Stimulated activated naive CD8-positive, alpha-beta T cell treated with anti-CD3 and anti-CD28 coated beads, Interleukin-15, amount 100 ng/mL, for 72 hours (primary cell): ENCODE measurements at regions not wholly inside any gene's neighbourhood (a gene's known extent, or its start where the extent isn't known, plus 50 kb on each side); places are given as distances from the start of the nearest gene placed in this dataset.

ENCODE experiments used
- ATAC-seq: fragments of 150-1000 bp; cut with Tn5 transposase; 2 replicates; pipeline ENCODE4 v1.10.0; 2021; ENCODE audit warnings: mild to moderate bottlenecking, moderate library complexity
- DNase-seq, 2 donors: peaks; one replicate each; pipeline ENCODE4 v3.0.0; 2021 to 2022
- H3K27ac Mint-ChIP-seq, 2 donors: one replicate each; pipeline ENCODE4 v1.8.0; 2022; ENCODE audit warnings: mild to moderate bottlenecking in 2 of 2, mixed read lengths in 2 of 2, moderate library complexity in 2 of 2
- H3K27me3 Mint-ChIP-seq: one replicate; pipeline ENCODE4 v1.8.0; 2022; ENCODE audit warnings: mixed read lengths
- H3K4me1 Mint-ChIP-seq: one replicate; pipeline ENCODE4 v1.8.0; 2022; ENCODE audit warnings: mild to moderate bottlenecking, mixed read lengths
- H3K4me3 Mint-ChIP-seq, 2 donors: one replicate each; pipeline ENCODE4 v1.8.0; 2022; ENCODE audit warnings: mild to moderate bottlenecking in 2 of 2, mixed read lengths in 2 of 2, moderate library complexity in 1 of 2
- H3K9me3 Mint-ChIP-seq, 2 donors: one replicate each; pipeline ENCODE4 v1.8.0; 2022; ENCODE audit warnings: mixed read lengths in 2 of 2

- no peaks in the 10 kb centered on the region for H3K9me3 Mint-ChIP-seq
- H3K27me3 Mint-ChIP-seq, result peaks cover 9% of the 10 kb centered on the region
- no peak overlapping the region for H3K27ac Mint-ChIP-seq
- H3K4me1 Mint-ChIP-seq, result no peaks in the 10 kb centered on the region
- DNase-seq, result no peak
- no peak overlapping the region for H3K4me3 Mint-ChIP-seq
- no peak for ATAC-seq
These were observed 134.8 kb upstream of the KLF4 start for GRCh38 chr9:107624234-107624948.

DNA sequence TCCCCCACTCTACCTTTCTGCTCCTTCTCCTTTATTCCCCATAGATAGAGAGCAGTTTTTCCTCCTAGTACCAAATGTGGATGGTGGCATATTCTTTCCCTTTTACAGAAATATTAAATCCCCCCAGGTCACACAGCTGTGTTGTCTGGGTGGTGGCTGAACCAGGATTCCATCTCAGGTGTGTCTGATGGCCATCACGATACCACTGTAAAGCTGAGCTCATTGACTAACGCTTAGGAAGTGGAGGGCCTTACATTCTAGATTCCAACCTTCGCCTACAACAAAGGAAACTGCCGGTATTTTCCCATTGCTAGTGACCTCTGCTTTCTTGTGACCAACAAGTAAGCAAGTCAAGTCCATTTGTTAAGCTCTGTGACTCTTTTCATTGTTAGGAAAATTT lies 131.9 kb upstream of the KLF4 start:
- no peak overlapping the region for H3K4me3 Mint-ChIP-seq
- H3K27me3 Mint-ChIP-seq, result no peaks in the 10 kb centered on the region

GRCh38 chr9:107620801-107621200 lies 131.2 kb upstream of the KLF4 start:
- no peak for DNase-seq
- H3K27me3 Mint-ChIP-seq, result no peaks in the 10 kb centered on the region
- H3K4me1 Mint-ChIP-seq, result no peaks in the 10 kb centered on the region
- no peak for ATAC-seq
- no peak overlapping the region for H3K27ac Mint-ChIP-seq
- H3K9me3 Mint-ChIP-seq, result no peaks in the 10 kb centered on the region
- no peak overlapping the region for H3K4me3 Mint-ChIP-seq

More for the DNA sequence above, 131.9 kb upstream of the KLF4 start:
- no peaks in the 10 kb centered on the region for H3K4me1 Mint-ChIP-seq
- DNase-seq (no peak), ATAC-seq (no peak)
- no peaks in the 10 kb centered on the region for H3K9me3 Mint-ChIP-seq
- H3K27ac Mint-ChIP-seq, result no peak overlapping the region

- ATAC-seq (no peak), DNase-seq (no peak)
- Mint-ChIP-seq H3K9me3 (no peaks in the 10 kb centered on the region), H3K4me1 (no peaks in the 10 kb centered on the region), H3K27ac (no peak overlapping the region), H3K4me3 (no peak overlapping the region), H3K27me3 (no peaks in the 10 kb centered on the region)
These were observed 130.7 kb upstream of the KLF4 start for GRCh38 chr9:107620236-107620635.

GRCh38 chr9:107615321-107615720 lies 125.8 kb upstream of the KLF4 start:
- DNase-seq (no peak), ATAC-seq (no peak)
- H3K4me3 Mint-ChIP-seq, result no peak overlapping the region
- no peaks in the 10 kb centered on the region for H3K27me3 Mint-ChIP-seq
- H3K27ac Mint-ChIP-seq, result no peak overlapping the region
- no peaks in the 10 kb centered on the region for H3K9me3 Mint-ChIP-seq
- no peaks in the 10 kb centered on the region for H3K4me1 Mint-ChIP-seq

GRCh38 chr9:107614765-107615164 lies 125.2 kb upstream of the KLF4 start:
- no peaks in the 10 kb centered on the region for H3K4me1 Mint-ChIP-seq
- H3K27ac Mint-ChIP-seq, result no peak overlapping the region
- H3K9me3 Mint-ChIP-seq, result no peaks in the 10 kb centered on the region
- no peaks in the 10 kb centered on the region for H3K27me3 Mint-ChIP-seq
- DNase-seq, result no peak
- ATAC-seq, result no peak
- H3K4me3 Mint-ChIP-seq, result no peak overlapping the region

- DNase-seq (no peak), ATAC-seq (no peak)
- Mint-ChIP-seq H3K4me3 (no peak overlapping the region), H3K27ac (no peak overlapping the region), H3K4me1 (no peaks in the 10 kb centered on the region), H3K9me3 (no peaks in the 10 kb centered on the region), H3K27me3 (no peaks in the 10 kb centered on the region)
These were observed 123.8 kb upstream of the KLF4 start for GRCh38 chr9:107613321-107613720.

GRCh38 chr9:107612136-107612535 lies 122.6 kb upstream of the KLF4 start:
- no peaks in the 10 kb centered on the region for H3K4me1 Mint-ChIP-seq
- H3K27me3 Mint-ChIP-seq, result no peaks in the 10 kb centered on the region
- no peak overlapping the region for H3K4me3 Mint-ChIP-seq
- H3K27ac Mint-ChIP-seq, result no peak overlapping the region
- DNase-seq (no peak), ATAC-seq (no peak)
- no peaks in the 10 kb centered on the region for H3K9me3 Mint-ChIP-seq

GRCh38 chr9:107609547-107609946 lies 120.0 kb upstream of the KLF4 start:
- Mint-ChIP-seq H3K4me3 (no peak overlapping the region), H3K4me1 (no peaks in the 10 kb centered on the region), H3K27ac (no peak overlapping the region), H3K27me3 (no peaks in the 10 kb centered on the region), H3K9me3 (no peaks in the 10 kb centered on the region)
- ATAC-seq (no peak), DNase-seq (no peak)

- no peaks in the 10 kb centered on the region for H3K9me3 Mint-ChIP-seq
- no peak overlapping the region for H3K27ac Mint-ChIP-seq
- H3K4me3 Mint-ChIP-seq, result no peak overlapping the region
- H3K27me3 Mint-ChIP-seq, result no peaks in the 10 kb centered on the region
- ATAC-seq, result no peak
- H3K4me1 Mint-ChIP-seq, result no peaks in the 10 kb centered on the region
- no peak for DNase-seq
These were observed 116.7 kb upstream of the KLF4 start for GRCh38 chr9:107606149-107606790.

DNA sequence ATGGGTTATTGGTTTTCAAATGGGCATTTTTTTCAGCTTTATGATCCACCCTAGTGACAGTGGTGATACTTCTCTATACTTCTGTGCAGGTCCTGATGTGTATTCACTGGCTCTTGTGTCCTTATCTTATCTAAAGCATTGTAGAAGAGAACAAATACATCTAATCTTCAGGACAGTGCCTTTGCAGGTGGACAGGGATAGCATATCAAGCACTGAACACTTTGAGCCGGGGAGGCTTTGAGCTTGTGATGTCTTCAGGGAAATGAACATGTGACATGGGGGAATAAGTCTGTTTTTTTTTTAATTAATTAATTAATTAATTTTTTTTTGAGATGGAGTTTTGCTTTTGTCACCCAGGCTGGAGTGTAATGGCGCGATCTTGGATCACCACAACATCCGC lies 115.5 kb upstream of the KLF4 start:
- H3K4me1 Mint-ChIP-seq, result no peaks in the 10 kb centered on the region
- no peak overlapping the region for H3K27ac Mint-ChIP-seq
- no peak for DNase-seq
- H3K4me3 Mint-ChIP-seq, result no peak overlapping the region
- no peak for ATAC-seq
- no peaks in the 10 kb centered on the region for H3K9me3 Mint-ChIP-seq
- no peaks in the 10 kb centered on the region for H3K27me3 Mint-ChIP-seq

DNA sequence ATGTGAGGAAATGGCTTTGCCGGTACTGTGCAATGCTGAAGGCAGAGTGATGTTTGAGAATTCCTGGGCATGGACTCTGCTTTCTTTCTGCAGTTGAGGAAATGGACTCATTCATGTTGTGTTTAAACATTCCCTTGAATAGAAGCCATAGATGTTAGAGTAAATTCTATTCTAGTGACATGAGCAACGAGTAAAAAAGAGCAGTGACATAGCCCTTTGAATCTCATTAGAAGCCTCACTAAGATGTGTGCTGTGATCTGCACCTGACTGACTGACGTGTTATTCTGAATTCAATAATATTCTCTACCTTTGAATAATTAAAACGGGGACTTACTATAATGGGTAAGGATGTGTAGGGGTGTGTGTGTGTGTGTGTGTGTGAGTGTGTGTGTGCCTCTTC lies 113.7 kb upstream of the KLF4 start:
- ATAC-seq (no peak), DNase-seq (no peak)
- Mint-ChIP-seq H3K4me3 (no peak overlapping the region), H3K4me1 (no peaks in the 10 kb centered on the region), H3K9me3 (no peaks in the 10 kb centered on the region), H3K27ac (no peak overlapping the region), H3K27me3 (no peaks in the 10 kb centered on the region)

DNA sequence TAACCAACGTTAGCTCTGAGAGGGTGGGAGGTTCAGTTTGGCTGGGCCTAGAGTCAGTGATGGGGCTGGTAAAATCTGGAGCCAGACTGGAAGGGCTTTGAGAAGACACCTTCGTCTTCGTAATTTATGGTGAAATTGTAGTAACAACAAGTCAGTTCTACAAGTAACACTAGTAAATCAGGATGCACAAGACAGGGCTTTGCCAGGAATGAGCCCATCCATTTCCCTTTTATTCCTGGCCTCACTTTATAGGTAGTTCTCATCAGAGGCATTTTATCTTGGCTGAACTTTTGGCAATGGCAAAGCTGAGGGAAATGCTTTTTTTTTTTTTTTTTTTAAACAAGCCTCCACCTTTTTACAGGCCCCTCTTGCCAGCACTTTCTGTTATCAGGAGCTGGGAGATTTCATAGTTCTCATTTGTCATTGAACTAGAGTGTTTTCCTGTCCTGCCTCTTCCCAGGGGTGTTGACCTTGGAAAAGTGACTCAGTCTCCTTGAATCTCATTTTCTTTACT lies 110.5 kb upstream of the KLF4 start:
- DNase-seq (no peak), ATAC-seq (no peak)
- no peaks in the 10 kb centered on the region for H3K27me3 Mint-ChIP-seq
- no peaks in the 10 kb centered on the region for H3K9me3 Mint-ChIP-seq
- H3K27ac Mint-ChIP-seq, result no peak overlapping the region
- no peaks in the 10 kb centered on the region for H3K4me1 Mint-ChIP-seq
- H3K4me3 Mint-ChIP-seq, result no peak overlapping the region

- DNase-seq (no peak), ATAC-seq (no peak)
- no peaks in the 10 kb centered on the region for H3K4me1 Mint-ChIP-seq
- no peaks in the 10 kb centered on the region for H3K27me3 Mint-ChIP-seq
- H3K27ac Mint-ChIP-seq, result no peak overlapping the region
- no peaks in the 10 kb centered on the region for H3K9me3 Mint-ChIP-seq
- no peak overlapping the region for H3K4me3 Mint-ChIP-seq
These were observed 108.2 kb upstream of the KLF4 start for GRCh38 chr9:107597743-107598217.

DNA sequence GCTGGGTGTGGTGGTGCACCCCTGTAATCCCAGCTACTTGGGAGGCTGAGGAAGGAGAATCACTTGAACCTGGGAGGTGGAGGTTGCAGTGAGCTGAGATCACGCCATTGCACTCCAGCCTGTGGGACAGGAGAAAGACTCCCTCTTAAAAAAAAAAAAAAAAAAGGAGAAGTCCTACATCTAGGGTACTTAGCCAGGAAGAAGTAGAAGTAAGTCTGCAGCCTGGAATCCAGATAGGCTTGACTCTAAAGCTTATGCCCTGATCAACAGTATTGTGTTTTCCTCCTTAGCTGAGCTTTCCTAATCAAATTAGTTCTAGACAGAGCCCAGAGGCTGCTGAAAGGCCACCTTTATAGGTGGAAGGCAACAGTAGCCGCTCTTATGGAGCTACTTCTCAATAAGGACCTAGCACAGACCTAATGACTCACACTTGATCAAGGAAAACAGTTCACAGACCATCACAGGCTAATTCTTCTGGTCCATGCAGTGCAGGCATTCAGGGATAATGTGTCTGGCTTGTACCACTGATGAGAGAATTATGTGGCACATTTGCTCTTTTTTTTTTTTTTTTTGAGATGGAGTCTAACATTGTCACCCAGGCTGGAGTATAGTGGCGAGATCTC lies 105.5 kb upstream of the KLF4 start:
- DNase-seq (no peak), ATAC-seq (no peak)
- Mint-ChIP-seq H3K9me3 (no peaks in the 10 kb centered on the region), H3K27ac (no peak overlapping the region), H3K4me3 (no peak overlapping the region), H3K4me1 (no peaks in the 10 kb centered on the region), H3K27me3 (no peaks in the 10 kb centered on the region)

GRCh38 chr9:107593224-107593870 lies 103.8 kb upstream of the KLF4 start:
- DNase-seq (no peak), ATAC-seq (no peak)
- H3K4me1 Mint-ChIP-seq, result no peaks in the 10 kb centered on the region
- H3K9me3 Mint-ChIP-seq, result no peaks in the 10 kb centered on the region
- H3K4me3 Mint-ChIP-seq, result no peak overlapping the region
- peaks cover 11% of the 10 kb centered on the region for H3K27me3 Mint-ChIP-seq
- no peak overlapping the region for H3K27ac Mint-ChIP-seq
